ENCODE measurements at regions not wholly inside any gene's neighbourhood (a gene's known extent, or its start where the extent isn't known, plus 50 kb on each side); places are given as distances from the start of the nearest gene placed in this dataset.

DNA sequence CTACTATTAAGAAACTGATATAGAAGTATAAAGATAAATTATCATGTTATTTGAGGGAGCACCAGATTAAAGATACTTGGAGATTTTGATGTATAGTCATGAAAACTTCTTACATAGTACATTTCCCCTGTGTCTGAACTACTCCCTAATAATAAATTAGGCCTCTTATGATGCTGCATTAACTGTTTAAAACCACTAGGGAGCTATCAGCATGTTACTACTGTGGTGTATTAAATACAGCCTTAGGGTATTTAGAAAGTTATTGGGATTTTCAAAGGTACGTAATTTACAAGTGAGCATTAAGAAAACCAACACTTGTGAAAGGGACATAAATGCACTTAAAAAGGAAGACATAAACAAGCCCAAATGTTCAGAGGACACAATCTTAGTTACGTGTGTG is 714.0 kb downstream of the EPHA4 start:
- TF ChIP-seq, protein P1, sequence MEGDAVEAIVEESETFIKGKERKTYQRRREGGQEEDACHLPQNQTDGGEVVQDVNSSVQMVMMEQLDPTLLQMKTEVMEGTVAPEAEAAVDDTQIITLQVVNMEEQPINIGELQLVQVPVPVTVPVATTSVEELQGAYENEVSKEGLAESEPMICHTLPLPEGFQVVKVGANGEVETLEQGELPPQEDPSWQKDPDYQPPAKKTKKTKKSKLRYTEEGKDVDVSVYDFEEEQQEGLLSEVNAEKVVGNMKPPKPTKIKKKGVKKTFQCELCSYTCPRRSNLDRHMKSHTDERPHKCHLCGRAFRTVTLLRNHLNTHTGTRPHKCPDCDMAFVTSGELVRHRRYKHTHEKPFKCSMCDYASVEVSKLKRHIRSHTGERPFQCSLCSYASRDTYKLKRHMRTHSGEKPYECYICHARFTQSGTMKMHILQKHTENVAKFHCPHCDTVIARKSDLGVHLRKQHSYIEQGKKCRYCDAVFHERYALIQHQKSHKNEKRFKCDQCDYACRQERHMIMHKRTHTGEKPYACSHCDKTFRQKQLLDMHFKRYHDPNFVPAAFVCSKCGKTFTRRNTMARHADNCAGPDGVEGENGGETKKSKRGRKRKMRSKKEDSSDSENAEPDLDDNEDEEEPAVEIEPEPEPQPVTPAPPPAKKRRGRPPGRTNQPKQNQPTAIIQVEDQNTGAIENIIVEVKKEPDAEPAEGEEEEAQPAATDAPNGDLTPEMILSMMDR (IDR thresholded peaks at IDR 0.05; ENCODE audit: insufficient read depth, low read depth, low read length): peak; percentile 20
- no peak for TF ChIP-seq EZH2 (IDR thresholded peaks at IDR 0.05; ENCODE audit: insufficient read depth, low read length)
